GM23338 (cell line): ENCODE measurements at regions not wholly inside any gene's neighbourhood (a gene's known extent, or its start where the extent isn't known, plus 50 kb on each side); places are given as distances from the start of the nearest gene placed in this dataset.

Source experiments
- CTCF ChIP-seq, 2 experiments: fragments of 200-600 bp in 1 of 2; sonication (generic) in 1 of 2; conservative IDR thresholded peaks; 2 replicates each; pipeline versions ENCODE4 v1.5.1 to v1.6.1; 2016 to 2017; ENCODE audit warnings: antibody characterized with exemption in 2 of 2, low read depth in 2 of 2, mild to moderate bottlenecking in 2 of 2, moderate library complexity in 1 of 2
- EZH2 ChIP-seq: fragments of 200-600 bp; sonication (generic); IDR thresholded peaks from one replicate; pipeline ENCODE4 v1.8.0; 2017; ENCODE audit warnings: antibody characterized with exemption, mild to moderate bottlenecking, low read depth; ENCODE audit not compliant: unreplicated experiment
- EZH2phosphoT487 ChIP-seq: fragments of 200-600 bp; sonication (generic); IDR thresholded peaks from one replicate; pipeline ENCODE4 v1.8.1; 2018; ENCODE audit warnings: antibody characterized with exemption; ENCODE audit not compliant: unreplicated experiment
- STAT1 ChIP-seq: IDR thresholded peaks from one replicate; pipeline ENCODE4 v1.6.1; 2016; ENCODE audit warnings: antibody characterized with exemption; ENCODE audit not compliant: unreplicated experiment

- TF ChIP-seq CTCF (conservative IDR thresholded peaks at IDR 0.05; ENCODE audit: low read depth in 2 of 2) (no peak), EZH2 (no peak), STAT1 (no peak), EZH2phosphoT487 (no peak)
Measured at GRCh38 chr6:18785810-18786490, 398.8 kb downstream of the RNF144B start.
